ENCODE measurements at regions not wholly inside any gene's neighbourhood (a gene's known extent, or its start where the extent isn't known, plus 50 kb on each side); places are given as distances from the start of the nearest gene placed in this dataset.

DNA sequence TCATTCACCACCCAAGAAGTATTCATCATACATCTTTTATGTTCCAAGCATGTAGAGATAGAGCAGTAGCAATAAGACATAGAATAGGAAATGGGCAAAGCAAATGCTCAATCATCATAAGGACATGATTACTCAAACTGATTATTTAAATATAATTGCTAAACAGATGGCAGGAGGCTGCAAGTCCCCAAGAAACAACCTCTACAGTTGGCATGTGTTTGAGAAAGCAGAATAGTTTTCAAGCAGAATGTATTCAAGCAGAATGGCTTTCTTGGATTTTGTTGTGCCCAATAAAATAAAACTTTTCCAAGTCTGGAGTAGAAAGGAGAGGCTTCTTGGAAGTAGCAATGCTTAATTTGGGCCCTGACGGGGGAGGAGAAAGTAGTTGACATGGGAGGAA, 86.5 kb upstream of the SYN3 start:
- TF ChIP-seq, protein P1, sequence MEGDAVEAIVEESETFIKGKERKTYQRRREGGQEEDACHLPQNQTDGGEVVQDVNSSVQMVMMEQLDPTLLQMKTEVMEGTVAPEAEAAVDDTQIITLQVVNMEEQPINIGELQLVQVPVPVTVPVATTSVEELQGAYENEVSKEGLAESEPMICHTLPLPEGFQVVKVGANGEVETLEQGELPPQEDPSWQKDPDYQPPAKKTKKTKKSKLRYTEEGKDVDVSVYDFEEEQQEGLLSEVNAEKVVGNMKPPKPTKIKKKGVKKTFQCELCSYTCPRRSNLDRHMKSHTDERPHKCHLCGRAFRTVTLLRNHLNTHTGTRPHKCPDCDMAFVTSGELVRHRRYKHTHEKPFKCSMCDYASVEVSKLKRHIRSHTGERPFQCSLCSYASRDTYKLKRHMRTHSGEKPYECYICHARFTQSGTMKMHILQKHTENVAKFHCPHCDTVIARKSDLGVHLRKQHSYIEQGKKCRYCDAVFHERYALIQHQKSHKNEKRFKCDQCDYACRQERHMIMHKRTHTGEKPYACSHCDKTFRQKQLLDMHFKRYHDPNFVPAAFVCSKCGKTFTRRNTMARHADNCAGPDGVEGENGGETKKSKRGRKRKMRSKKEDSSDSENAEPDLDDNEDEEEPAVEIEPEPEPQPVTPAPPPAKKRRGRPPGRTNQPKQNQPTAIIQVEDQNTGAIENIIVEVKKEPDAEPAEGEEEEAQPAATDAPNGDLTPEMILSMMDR (IDR thresholded peaks at IDR 0.05): no peak
- TF ChIP-seq POLR2A (IDR thresholded peaks at IDR 0.05): no peak

All from adrenal gland (tissue), 5 donors.